T-helper 9 cell (primary cell): ENCODE measurements at regions not wholly inside any gene's neighbourhood (a gene's known extent, or its start where the extent isn't known, plus 50 kb on each side); places are given as distances from the start of the nearest gene placed in this dataset.
"Not testable (repeated sequence)": the region's sequence is repeated elsewhere in the genome, so short reads cannot be mapped to it uniquely, and the experiment has no call there.

ENCODE experiments used
- DNase-seq: peaks from one replicate; pipeline ENCODE4 v3.0.0-alpha.2; 2020

DNA sequence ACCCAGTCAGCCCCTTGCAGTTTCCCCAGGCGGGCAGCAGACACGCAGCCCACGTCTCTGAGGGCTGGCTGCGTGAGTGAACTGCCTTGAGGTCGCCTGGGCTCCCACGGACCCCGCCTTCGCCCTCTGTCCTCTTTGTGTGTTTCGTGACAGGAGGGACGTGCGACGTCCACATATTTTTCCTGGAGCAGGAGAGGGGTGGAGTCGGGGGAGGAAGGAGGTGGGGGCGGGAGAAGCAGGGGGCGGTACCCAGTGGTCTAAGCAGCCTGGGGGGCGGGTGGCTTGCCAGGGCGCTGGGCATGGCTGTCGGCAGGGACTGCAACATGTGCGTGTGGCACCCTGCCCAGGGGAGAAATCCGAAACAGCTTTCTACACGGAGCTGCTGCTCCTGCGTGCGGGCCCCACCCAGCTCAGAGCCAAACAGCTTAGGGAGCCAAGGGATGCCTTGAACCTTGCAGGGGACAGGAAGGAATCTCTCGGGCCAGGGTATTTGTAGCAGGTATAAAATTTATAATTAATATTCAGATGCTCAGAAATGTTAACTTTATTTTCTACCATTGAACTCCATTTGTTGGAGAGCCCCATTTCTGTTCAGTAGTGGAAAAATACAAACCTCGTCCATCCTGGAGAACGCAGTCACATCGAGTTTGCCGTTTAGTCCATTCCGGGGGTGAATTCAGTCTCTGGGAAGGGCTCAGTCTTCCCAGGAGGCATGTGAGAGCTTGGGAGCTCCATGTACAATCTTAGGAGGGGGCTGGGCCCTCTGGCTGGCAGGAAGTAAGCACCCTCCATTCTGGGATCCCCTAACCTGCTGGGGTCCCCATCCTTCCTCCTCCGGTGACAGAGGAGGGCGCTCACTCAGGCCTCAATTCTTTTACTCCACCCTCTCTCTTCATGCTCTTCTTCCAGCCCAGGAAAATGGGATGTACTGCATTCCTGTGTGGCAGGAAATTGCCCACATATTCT is 79.1 kb upstream of the MEF2A start:
- DNase-seq, result no peak

GRCh38 chr15:99487337-99487730 is 78.5 kb upstream of the MEF2A start:
- no peak for DNase-seq

- DNase-seq, result no peak
These were observed 73.5 kb upstream of the MEF2A start for GRCh38 chr15:99492275-99492674.

GRCh38 chr15:99492716-99493115 is 73.1 kb upstream of the MEF2A start:
- DNase-seq, result no peak

DNA sequence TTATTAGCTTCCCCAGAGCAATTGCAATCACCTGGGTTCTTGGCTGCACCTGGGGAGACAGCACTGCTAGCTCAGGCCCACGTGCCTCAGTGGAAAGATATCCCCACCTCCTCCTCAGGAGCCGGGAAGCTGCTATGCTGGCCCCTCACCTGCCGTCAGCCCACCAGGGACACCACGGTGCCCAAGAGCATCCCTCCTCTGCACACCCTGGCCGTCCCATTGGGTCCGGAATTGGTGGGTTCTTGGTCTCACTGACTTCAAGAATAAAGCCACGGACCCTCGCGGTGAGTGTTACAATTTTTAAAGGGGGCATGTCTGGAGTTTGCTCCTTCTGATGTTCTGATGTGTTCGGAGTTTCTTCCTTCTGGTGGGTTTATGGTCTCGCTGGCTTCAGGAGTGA is 72.3 kb upstream of the MEF2A start:
- DNase-seq, result no peak

DNA sequence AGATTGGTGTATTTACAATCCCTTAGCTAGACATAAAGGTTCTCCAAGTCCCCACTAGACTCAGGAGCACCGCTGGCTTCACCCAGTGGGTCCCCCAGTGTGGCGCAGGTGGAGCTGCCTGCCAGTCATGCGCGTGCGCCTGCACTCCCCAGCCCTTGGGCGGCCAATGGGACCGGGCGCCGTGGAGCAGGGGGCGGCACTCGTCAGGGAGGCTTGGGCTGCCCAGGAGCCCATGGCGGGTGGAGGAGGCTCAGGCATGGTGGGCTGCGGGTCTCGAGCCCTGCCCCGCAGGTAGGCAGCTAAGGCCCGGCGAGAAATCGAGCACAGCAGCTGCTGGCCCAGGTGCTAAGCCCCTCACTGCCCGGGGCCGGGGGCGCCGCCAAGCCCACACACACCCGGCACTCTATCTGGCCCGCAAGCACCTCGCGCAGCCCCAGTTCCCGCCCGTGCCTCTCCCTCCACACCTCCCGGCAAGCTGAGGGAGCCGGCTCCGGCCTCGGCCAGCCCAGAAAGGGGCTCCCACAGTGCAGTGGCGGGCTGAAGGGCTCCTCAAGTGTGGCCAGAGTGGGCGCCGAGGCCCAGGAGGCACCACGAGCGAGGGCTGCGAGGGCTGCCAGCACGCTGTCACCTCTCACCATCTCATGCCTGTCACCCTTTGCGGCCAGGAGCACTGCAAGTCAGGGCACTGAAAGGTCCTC is 71.1 kb upstream of the MEF2A start:
- DNase-seq, result not testable (repeated sequence)

- no peak for DNase-seq
These were observed 70.1 kb upstream of the MEF2A start for GRCh38 chr15:99495430-99496301.

DNA sequence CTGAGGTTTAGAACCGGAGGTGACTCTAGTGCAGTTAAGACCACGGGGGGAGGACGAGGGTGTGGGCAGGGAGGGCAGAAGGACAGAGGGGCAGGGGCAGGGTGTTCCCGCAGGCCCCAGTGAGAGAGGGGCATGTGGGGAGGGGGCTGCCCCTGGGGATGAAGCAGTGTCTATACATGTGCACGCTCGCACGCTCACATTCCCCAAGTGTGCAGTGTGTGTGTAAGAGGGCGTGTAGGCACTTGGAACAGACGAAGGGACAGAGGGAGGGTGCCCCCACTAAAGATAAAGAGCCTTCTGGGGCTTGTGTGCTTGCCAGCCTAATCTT is 69.5 kb upstream of the MEF2A start:
- no peak for DNase-seq

GRCh38 chr15:99502182-99502581 is 63.6 kb upstream of the MEF2A start:
- DNase-seq, result no peak

DNA sequence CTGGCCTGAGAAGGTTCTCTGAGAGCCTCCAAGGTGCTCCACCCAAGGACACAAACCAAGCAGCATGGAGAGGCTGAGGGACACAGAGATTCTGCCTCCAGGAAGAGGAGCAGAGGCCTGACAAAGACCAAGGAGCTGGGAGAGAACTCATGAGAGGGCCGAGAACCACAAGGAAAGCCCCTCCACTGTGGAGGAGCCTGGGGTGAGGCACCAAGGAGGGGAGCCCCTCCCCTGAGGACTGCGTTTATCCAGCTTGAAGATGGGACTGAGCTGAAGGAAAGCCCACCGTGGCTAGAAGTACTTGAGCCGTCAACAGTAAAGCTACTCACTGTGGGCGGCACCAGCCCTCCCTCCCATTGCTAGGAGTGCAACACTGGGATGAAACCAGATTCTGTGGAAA is 63.1 kb upstream of the MEF2A start:
- no peak for DNase-seq

GRCh38 chr15:99503411-99503810 is 62.4 kb upstream of the MEF2A start:
- no peak for DNase-seq

DNA sequence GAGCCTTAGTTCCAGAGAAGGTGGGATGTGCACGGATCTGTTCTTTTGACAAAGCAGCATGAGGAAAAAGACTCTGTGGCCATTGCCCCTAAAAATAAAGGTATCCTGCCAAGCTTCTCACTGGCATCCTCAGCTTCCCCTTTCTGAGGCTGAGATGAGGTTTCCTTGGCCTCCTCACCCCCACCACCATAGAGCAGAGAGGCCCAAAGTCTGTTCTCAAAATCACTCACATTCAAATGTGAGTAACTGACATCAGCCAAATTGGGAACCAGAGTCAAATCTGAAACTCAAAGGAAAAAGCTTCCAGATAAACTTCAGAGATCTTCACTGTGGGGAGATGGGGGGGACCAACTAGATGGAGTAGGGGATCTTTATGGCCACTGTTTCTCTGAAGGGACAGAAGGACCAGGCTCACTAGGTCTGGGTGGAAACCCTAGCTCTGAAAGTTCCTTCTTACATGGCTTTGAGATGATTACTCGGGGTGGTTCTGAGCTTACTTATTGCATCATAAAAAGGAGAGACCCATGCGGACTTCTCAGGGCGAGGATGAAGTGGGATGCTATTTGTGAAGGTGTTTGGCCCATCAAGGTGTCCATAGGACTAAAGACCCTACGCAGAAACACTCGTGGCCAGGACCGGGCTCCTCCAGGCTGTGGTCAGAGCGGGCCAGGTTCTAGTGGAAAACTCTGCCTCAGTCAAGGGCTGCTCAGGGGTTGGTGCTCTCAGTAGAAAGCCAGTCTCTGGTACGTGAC is 61.5 kb upstream of the MEF2A start:
- no peak for DNase-seq

- no peak for DNase-seq
These were observed 60.8 kb upstream of the MEF2A start for GRCh38 chr15:99504823-99505551.

DNA sequence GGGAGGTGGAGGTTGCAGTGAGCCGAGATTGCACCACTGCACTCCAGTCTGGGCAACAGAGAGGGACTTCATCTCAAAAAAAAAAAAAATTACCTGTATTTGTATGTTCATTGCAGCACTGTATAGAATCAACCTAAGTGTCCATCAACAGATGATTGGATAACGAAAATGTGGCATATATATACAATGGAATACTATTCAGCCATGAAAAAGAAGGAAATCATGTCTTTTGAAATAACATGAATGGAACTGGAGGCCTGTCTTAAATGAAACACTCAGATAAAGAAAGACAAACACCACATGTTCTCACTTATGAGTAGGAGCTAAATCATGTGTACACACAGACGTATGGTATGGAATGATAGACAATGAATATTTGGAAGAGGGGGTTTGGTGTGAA is 59.4 kb upstream of the MEF2A start:
- no peak for DNase-seq

- no peak for DNase-seq
These were observed 58.7 kb upstream of the MEF2A start for GRCh38 chr15:99507016-99507503.

GRCh38 chr15:99507504-99508310 is 58.1 kb upstream of the MEF2A start:
- DNase-seq, result no peak

DNA sequence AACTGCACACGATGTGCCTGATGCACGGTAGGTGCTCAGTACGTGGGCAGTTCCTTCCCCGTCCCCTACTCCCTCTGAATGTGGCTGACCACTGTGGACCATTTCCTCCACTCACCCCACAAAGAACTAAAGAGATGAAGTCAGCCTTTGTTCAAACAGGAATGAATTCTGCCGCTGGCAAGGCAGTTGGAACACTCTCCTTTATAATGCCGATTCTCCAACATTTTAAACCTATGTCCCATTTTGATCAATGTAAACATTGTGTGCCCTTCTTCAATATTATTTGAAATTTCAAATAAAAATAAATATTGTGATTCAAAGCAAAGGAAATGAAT is 57.5 kb upstream of the MEF2A start:
- DNase-seq, result no peak

- no peak for DNase-seq
These were observed 56.9 kb upstream of the MEF2A start for GRCh38 chr15:99508852-99509251.

GRCh38 chr15:99509686-99510461 is 55.9 kb upstream of the MEF2A start:
- no peak for DNase-seq

GRCh38 chr15:99511531-99511865 is 54.3 kb upstream of the MEF2A start:
- no peak for DNase-seq
